Right lobe of liver (tissue), 4 donors: ENCODE measurements at regions not wholly inside any gene's neighbourhood (a gene's known extent, or its start where the extent isn't known, plus 50 kb on each side); places are given as distances from the start of the nearest gene placed in this dataset.

ENCODE experiments used
- POLR2A ChIP-seq: fragments of 450-650 bp; IDR thresholded peaks from one replicate; pipeline ENCODE4 v1.6.1; 2017; ENCODE audit warnings: antibody characterized with exemption, mild to moderate bottlenecking
- TF ChIP-seq, protein P1 (sequence below), 4 donors: fragments of 200-600 bp in 3 of 4; fragments of 450-650 bp in 1 of 4; IDR thresholded peaks; one replicate each; pipeline versions ENCODE4 v1.5.1 to v1.8.0; 2016 to 2022; ENCODE audit warnings: antibody characterized with exemption in 4 of 4, mild to moderate bottlenecking in 2 of 4
- donor health status: DM: no; HTN: no; CAD: no.
- donor health status: DM: no; HTN: no; CAD: no.
- donor health status: DM: no; HTN: yes; CAD: no.

DNA sequence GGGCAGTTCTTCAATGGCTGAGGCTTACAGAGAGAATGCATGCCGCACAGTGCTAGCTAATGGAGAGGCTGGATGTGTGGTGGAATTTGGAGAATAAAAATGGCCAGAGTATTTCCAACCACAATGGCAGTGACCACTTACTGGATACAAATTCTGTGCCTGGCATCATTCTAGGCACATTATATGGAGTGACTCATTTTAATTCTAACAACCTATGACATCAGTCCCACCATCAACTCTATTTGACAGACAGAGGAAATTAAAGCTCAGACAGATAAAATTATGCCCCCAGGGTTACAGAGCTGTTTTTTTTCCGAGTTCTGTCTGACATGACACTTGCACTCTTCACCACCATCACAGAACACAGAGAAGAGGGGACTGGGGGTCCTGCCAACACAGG lies 105.6 kb upstream of the IL12B start:
- TF ChIP-seq, protein P1, sequence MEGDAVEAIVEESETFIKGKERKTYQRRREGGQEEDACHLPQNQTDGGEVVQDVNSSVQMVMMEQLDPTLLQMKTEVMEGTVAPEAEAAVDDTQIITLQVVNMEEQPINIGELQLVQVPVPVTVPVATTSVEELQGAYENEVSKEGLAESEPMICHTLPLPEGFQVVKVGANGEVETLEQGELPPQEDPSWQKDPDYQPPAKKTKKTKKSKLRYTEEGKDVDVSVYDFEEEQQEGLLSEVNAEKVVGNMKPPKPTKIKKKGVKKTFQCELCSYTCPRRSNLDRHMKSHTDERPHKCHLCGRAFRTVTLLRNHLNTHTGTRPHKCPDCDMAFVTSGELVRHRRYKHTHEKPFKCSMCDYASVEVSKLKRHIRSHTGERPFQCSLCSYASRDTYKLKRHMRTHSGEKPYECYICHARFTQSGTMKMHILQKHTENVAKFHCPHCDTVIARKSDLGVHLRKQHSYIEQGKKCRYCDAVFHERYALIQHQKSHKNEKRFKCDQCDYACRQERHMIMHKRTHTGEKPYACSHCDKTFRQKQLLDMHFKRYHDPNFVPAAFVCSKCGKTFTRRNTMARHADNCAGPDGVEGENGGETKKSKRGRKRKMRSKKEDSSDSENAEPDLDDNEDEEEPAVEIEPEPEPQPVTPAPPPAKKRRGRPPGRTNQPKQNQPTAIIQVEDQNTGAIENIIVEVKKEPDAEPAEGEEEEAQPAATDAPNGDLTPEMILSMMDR (IDR thresholded peaks at IDR 0.05) = no peak
- no peak for TF ChIP-seq POLR2A
